ENCODE measurements at regions not wholly inside any gene's neighbourhood (a gene's known extent, or its start where the extent isn't known, plus 50 kb on each side); places are given as distances from the start of the nearest gene placed in this dataset.

DNA sequence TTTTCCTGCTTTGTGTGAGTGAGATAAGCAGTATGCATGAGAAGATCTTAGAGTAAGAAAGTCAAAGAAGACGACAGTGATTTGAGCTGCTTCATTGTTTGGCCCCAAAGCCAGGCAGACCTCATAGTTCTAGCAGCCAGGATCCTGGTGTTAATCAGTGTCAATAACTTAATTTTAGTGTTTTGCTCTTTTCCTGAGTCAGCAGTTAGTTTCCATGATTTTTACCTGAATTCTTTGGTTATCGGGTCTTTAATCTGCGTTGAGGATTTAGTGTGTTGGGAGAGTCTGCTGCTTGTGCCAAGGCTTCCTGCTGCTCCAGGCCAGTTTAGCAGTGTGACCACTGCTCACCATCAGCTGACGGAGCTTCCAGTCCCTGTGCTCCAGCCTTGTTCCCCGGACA lies 241.6 kb upstream of the SOX5 start:
- Histone ChIP-seq H3K27ac (ENCODE audit: low read length) (no peak overlapping the region), H3K9ac (ENCODE audit: low read length) (no peak overlapping the region), H3K36me3 (ENCODE audit: insufficient read depth, low read length) (no peaks in the 10 kb centered on the region), H3F3A (ENCODE audit: insufficient read depth, low read length, poor library complexity, severe bottlenecking) (no peaks in the 10 kb centered on the region), H3K27me3 (ENCODE audit: insufficient read depth, low read depth, low read length) (no peaks in the 10 kb centered on the region), H3K9me3 (ENCODE audit: low read length) (no peaks in the 10 kb centered on the region), H3K4me3 (ENCODE audit: low read length) (no peak overlapping the region), H2AFZ (ENCODE audit: low read depth, low read length) (no peak overlapping the region), H3K4me2 (ENCODE audit: low read length) (no peak overlapping the region), H3K79me2 (replicated peaks; ENCODE audit: insufficient read depth, low read length) (no peaks in the 10 kb centered on the region), H4K20me1 (ENCODE audit: insufficient read depth) (no peaks in the 10 kb centered on the region), H3K9me2 (ENCODE audit: insufficient read depth, low read length) (no peaks in the 10 kb centered on the region)
- TF ChIP-seq MXI1 (conservative IDR thresholded peaks at IDR 0.05; ENCODE audit: poor library complexity, severe bottlenecking) (no peak), EP300 (conservative IDR thresholded peaks at IDR 0.05; ENCODE audit: poor library complexity, severe bottlenecking) (no peak), POLR2AphosphoS5 (IDR thresholded peaks at IDR 0.05) (no peak), RAD21 (conservative IDR thresholded peaks at IDR 0.05) (no peak), EZH2 (IDR thresholded peaks at IDR 0.05; ENCODE audit: borderline replicate concordance, insufficient read depth, low read length, poor library complexity, severe bottlenecking) (no peak), SMC3 (conservative IDR thresholded peaks at IDR 0.05; ENCODE audit: poor library complexity) (no peak), TAF1 (IDR thresholded peaks at IDR 0.05; ENCODE audit: low read depth) (no peak)
- TF ChIP-seq, protein P1, sequence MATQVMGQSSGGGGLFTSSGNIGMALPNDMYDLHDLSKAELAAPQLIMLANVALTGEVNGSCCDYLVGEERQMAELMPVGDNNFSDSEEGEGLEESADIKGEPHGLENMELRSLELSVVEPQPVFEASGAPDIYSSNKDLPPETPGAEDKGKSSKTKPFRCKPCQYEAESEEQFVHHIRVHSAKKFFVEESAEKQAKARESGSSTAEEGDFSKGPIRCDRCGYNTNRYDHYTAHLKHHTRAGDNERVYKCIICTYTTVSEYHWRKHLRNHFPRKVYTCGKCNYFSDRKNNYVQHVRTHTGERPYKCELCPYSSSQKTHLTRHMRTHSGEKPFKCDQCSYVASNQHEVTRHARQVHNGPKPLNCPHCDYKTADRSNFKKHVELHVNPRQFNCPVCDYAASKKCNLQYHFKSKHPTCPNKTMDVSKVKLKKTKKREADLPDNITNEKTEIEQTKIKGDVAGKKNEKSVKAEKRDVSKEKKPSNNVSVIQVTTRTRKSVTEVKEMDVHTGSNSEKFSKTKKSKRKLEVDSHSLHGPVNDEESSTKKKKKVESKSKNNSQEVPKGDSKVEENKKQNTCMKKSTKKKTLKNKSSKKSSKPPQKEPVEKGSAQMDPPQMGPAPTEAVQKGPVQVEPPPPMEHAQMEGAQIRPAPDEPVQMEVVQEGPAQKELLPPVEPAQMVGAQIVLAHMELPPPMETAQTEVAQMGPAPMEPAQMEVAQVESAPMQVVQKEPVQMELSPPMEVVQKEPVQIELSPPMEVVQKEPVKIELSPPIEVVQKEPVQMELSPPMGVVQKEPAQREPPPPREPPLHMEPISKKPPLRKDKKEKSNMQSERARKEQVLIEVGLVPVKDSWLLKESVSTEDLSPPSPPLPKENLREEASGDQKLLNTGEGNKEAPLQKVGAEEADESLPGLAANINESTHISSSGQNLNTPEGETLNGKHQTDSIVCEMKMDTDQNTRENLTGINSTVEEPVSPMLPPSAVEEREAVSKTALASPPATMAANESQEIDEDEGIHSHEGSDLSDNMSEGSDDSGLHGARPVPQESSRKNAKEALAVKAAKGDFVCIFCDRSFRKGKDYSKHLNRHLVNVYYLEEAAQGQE (IDR thresholded peaks at IDR 0.05; ENCODE audit: borderline replicate concordance): no peak
- TF ChIP-seq, protein P2, sequence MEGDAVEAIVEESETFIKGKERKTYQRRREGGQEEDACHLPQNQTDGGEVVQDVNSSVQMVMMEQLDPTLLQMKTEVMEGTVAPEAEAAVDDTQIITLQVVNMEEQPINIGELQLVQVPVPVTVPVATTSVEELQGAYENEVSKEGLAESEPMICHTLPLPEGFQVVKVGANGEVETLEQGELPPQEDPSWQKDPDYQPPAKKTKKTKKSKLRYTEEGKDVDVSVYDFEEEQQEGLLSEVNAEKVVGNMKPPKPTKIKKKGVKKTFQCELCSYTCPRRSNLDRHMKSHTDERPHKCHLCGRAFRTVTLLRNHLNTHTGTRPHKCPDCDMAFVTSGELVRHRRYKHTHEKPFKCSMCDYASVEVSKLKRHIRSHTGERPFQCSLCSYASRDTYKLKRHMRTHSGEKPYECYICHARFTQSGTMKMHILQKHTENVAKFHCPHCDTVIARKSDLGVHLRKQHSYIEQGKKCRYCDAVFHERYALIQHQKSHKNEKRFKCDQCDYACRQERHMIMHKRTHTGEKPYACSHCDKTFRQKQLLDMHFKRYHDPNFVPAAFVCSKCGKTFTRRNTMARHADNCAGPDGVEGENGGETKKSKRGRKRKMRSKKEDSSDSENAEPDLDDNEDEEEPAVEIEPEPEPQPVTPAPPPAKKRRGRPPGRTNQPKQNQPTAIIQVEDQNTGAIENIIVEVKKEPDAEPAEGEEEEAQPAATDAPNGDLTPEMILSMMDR (IDR thresholded peaks at IDR 0.05; ENCODE audit: poor library complexity, severe bottlenecking): no peak

DNA sequence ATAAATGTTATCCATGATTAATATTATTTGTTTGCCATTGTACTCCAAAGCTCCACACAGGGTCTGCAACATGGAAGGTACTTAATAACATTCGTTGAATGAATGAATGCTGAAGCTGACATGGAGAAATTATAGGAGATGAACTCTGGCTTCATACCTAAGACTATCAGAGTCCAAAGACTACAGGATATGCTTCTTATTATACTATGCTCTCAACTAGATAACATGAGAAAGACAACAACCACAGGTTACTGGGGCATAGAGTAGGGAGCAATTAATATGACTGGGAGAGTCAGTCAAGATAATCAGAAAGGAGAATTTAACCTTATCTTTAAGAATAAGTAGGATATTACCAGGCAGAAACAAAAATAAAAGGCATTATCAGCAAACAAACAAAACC lies 236.3 kb upstream of the SOX5 start:
- H3K79me2 ChIP-seq (replicated peaks; ENCODE audit: insufficient read depth, low read length): no peaks in the 10 kb centered on the region
- no peak overlapping the region for H3K4me3 ChIP-seq (ENCODE audit: low read length)
- H3K27ac ChIP-seq (ENCODE audit: low read length): no peak overlapping the region
- no peaks in the 10 kb centered on the region for H3K9me3 ChIP-seq (ENCODE audit: low read length)
- no peak overlapping the region for H3K4me2 ChIP-seq (ENCODE audit: low read length)
- TF ChIP-seq, protein P2 (IDR thresholded peaks at IDR 0.05; ENCODE audit: poor library complexity, severe bottlenecking): no peak
- TF ChIP-seq MXI1 (conservative IDR thresholded peaks at IDR 0.05; ENCODE audit: poor library complexity, severe bottlenecking) (no peak), TAF1 (IDR thresholded peaks at IDR 0.05; ENCODE audit: low read depth) (no peak), POLR2AphosphoS5 (IDR thresholded peaks at IDR 0.05) (no peak), SMC3 (conservative IDR thresholded peaks at IDR 0.05; ENCODE audit: poor library complexity) (no peak), RAD21 (conservative IDR thresholded peaks at IDR 0.05) (no peak), EZH2 (IDR thresholded peaks at IDR 0.05; ENCODE audit: borderline replicate concordance, insufficient read depth, low read length, poor library complexity, severe bottlenecking) (no peak), EP300 (conservative IDR thresholded peaks at IDR 0.05; ENCODE audit: poor library complexity, severe bottlenecking) (no peak)
- TF ChIP-seq, protein P1 (IDR thresholded peaks at IDR 0.05; ENCODE audit: borderline replicate concordance): no peak
- no peaks in the 10 kb centered on the region for H3F3A ChIP-seq (ENCODE audit: insufficient read depth, low read length, poor library complexity, severe bottlenecking)
- no peaks in the 10 kb centered on the region for H4K20me1 ChIP-seq (ENCODE audit: insufficient read depth)
- no peak overlapping the region for H3K9ac ChIP-seq (ENCODE audit: low read length)
- H3K36me3 ChIP-seq (ENCODE audit: insufficient read depth, low read length): no peaks in the 10 kb centered on the region
- H2AFZ ChIP-seq (ENCODE audit: low read depth, low read length): no peak overlapping the region
- no peaks in the 10 kb centered on the region for H3K9me2 ChIP-seq (ENCODE audit: insufficient read depth, low read length)
- no peaks in the 10 kb centered on the region for H3K27me3 ChIP-seq (ENCODE audit: insufficient read depth, low read depth, low read length)
